ENCODE measurements at regions not wholly inside any gene's neighbourhood (a gene's known extent, or its start where the extent isn't known, plus 50 kb on each side); places are given as distances from the start of the nearest gene placed in this dataset.

- intact Hi-C loops (cut with micrococcal nuclease): no loop called here
- CTCF ChIA-PET (ENCODE audit: low intra/inter-chr PET ratio): no interaction called here
- no peak overlapping the region for H3K27ac ChIP-seq (ENCODE audit: extremely low read depth, low read depth, low read length)
- H3K36me3 ChIP-seq (ENCODE audit: control insufficient read depth, insufficient read depth, low read length): no peaks in the 10 kb centered on the region
- H3K27me3 ChIP-seq (ENCODE audit: control insufficient read depth in 2 of 2, insufficient read depth in 2 of 2, low read length in 2 of 2): no peaks in the 10 kb centered on the region
- no TSS peak for BruUV-seq (replicated peaks)
- no peak for FAIRE-seq
- no peaks in the 10 kb centered on the region for H3K9me3 ChIP-seq (replicated peaks; ENCODE audit: control insufficient read depth, insufficient read depth, low read depth, low read length)
- no peaks in the 10 kb centered on the region for H3K4me1 ChIP-seq (replicated peaks in 1 of 2; ENCODE audit: control insufficient read depth in 2 of 2, insufficient read depth in 2 of 2, low read length in 2 of 2)
- H4K20me1 ChIP-seq (replicated peaks; ENCODE audit: control insufficient read depth, insufficient read depth, low read length): no peaks in the 10 kb centered on the region
- POLR2A ChIA-PET: no interaction called here
- TF ChIP-seq NEUROD1 (IDR thresholded peaks at IDR 0.05; ENCODE audit: borderline replicate concordance, low read depth, low read length, partially characterized antibody) (no peak), BCL6 (CRISPR knock-in tag; IDR thresholded peaks at IDR 0.05) (no peak), ZNF780A (CRISPR knock-in tag; IDR thresholded peaks at IDR 0.05) (no peak), YY1 (IDR thresholded peaks at IDR 0.05; ENCODE audit: borderline replicate concordance in 1 of 3, control insufficient read depth in 1 of 3, extremely low read depth in 1 of 3, insufficient read depth in 3 of 3, insufficient read length in 1 of 3, insufficient replicate concordance in 2 of 3, low read depth in 1 of 3, low read length in 2 of 3) (no peak), ZNF277 (CRISPR knock-in tag; IDR thresholded peaks at IDR 0.05; ENCODE audit: borderline replicate concordance) (no peak), ZKSCAN8 (CRISPR knock-in tag; IDR thresholded peaks at IDR 0.05) (no peak), ASH1L (IDR thresholded peaks at IDR 0.05; ENCODE audit: borderline replicate concordance, low read depth, partially characterized antibody) (no peak), SUPT5H (IDR thresholded peaks at IDR 0.05) (no peak), CHD2 (IDR thresholded peaks at IDR 0.05; ENCODE audit: low read depth, low read length) (no peak), CTBP1 (IDR thresholded peaks at IDR 0.05; ENCODE audit: borderline replicate concordance) (no peak), ZNF12 (CRISPR knock-in tag; IDR thresholded peaks at IDR 0.05) (no peak), KDM5B (IDR thresholded peaks at IDR 0.05; ENCODE audit: insufficient replicate concordance, low read depth, low read length) (no peak), HDAC6 (IDR thresholded peaks at IDR 0.05; ENCODE audit: low read depth, low read length) (no peak), CHAMP1 (IDR thresholded peaks at IDR 0.05) (no peak), MAFF (IDR thresholded peaks at IDR 0.05; ENCODE audit: low read length) (no peak), TBL1XR1 (IDR thresholded peaks at IDR 0.05; ENCODE audit: low read length in 2 of 2) (no peak), PTRF (tag; IDR thresholded peaks at IDR 0.05) (no peak), HNRNPUL1 (IDR thresholded peaks at IDR 0.05; ENCODE audit: low read length) (no peak), PCBP2 (IDR thresholded peaks at IDR 0.05; ENCODE audit: low read depth, low read length, poor library complexity, severe bottlenecking) (no peak)
- no peak for ATAC-seq
- H3K4me2 ChIP-seq (ENCODE audit: insufficient read depth, low read length): no peak overlapping the region
- in situ Hi-C loops (cut with MboI): no loop called here
- H3K9ac ChIP-seq (ENCODE audit: insufficient read depth in 1 of 2, low read depth in 2 of 2, low read length in 2 of 2): no peak overlapping the region
- no peak for DNase-seq (ENCODE audit: extremely low read depth in 1 of 4, low spot score in 3 of 4)
- no peaks in the 10 kb centered on the region for H3K79me2 ChIP-seq (ENCODE audit: control insufficient read depth, insufficient read depth, low read length)
- H3K9me1 ChIP-seq (ENCODE audit: control insufficient read depth, insufficient read depth, low read length): no peaks in the 10 kb centered on the region
- H3K4me3 ChIP-seq: no peak overlapping the region
- no peak overlapping the region for H2AFZ ChIP-seq (ENCODE audit: low read depth, low read length)
These were observed 483.8 kb downstream of the TFEC start for GRCh38 chr7:115546790-115547189.
